Liver (tissue), 3 donors: ENCODE measurements at regions not wholly inside any gene's neighbourhood (a gene's known extent, or its start where the extent isn't known, plus 50 kb on each side); places are given as distances from the start of the nearest gene placed in this dataset.

Experiments
- ATF3 ChIP-seq: IDR thresholded peaks from 2 replicates; pipeline ENCODE4 v1.6.1; 2016; ENCODE audit warnings: antibody characterized with exemption
- CTCF ChIP-seq: fragments of 150-350 bp; IDR thresholded peaks from 2 replicates; pipeline ENCODE4 v1.5.1; 2017; ENCODE audit warnings: improper control_type of control experiment, low read depth, low read length; ENCODE audit not compliant: missing input control
- EGR1 ChIP-seq, 2 donors: IDR thresholded peaks; 2 replicates each; pipeline ENCODE4 v1.6.1; 2016 to 2018; ENCODE audit warnings: antibody characterized with exemption in 2 of 2, low read depth in 2 of 2
- FOXA1 ChIP-seq: IDR thresholded peaks from 2 replicates; pipeline ENCODE4 v1.6.1; 2016; ENCODE audit warnings: antibody characterized with exemption
- GABPA ChIP-seq, 2 donors: IDR thresholded peaks in 1 of 2; conservative IDR thresholded peaks in 1 of 2; 2 replicates each; pipeline ENCODE4 v1.6.1; 2016; ENCODE audit warnings: antibody characterized with exemption in 2 of 2, mild to moderate bottlenecking in 1 of 2, moderate library complexity in 1 of 2
- HNF4G ChIP-seq: IDR thresholded peaks from 2 replicates; pipeline ENCODE4 v1.6.1; 2016; ENCODE audit warnings: antibody characterized with exemption
- JUND ChIP-seq, 2 donors: IDR thresholded peaks; 2 replicates each; pipeline ENCODE4 v1.6.1; 2016; ENCODE audit warnings: antibody characterized with exemption in 2 of 2
- MAX ChIP-seq: IDR thresholded peaks from 2 replicates; pipeline ENCODE4 v1.6.1; 2016; ENCODE audit warnings: antibody characterized with exemption
- RAD21 ChIP-seq, 2 donors: IDR thresholded peaks; 2 replicates each; pipeline ENCODE4 v1.6.1; 2016; ENCODE audit warnings: antibody characterized with exemption in 2 of 2, mild to moderate bottlenecking in 2 of 2
- REST ChIP-seq: IDR thresholded peaks from 2 replicates; pipeline ENCODE4 v1.6.1; 2016; ENCODE audit warnings: antibody characterized with exemption, mild to moderate bottlenecking
- TAF1 ChIP-seq: conservative IDR thresholded peaks from 2 replicates; pipeline ENCODE4 v1.6.1; 2016; ENCODE audit warnings: antibody characterized with exemption, mild to moderate bottlenecking
- YY1 ChIP-seq: IDR thresholded peaks from 2 replicates; pipeline ENCODE4 v1.6.1; 2016; ENCODE audit warnings: antibody characterized with exemption, mild to moderate bottlenecking
- ZBTB33 ChIP-seq: IDR thresholded peaks from 2 replicates; pipeline ENCODE4 v1.6.1; 2016; ENCODE audit warnings: antibody characterized with exemption
- donor health status: healthy.
- donor health status: healthy.

- no peak for TF ChIP-seq ATF3
- no peak for TF ChIP-seq CTCF
- no peak for TF ChIP-seq YY1
- TF ChIP-seq FOXA1, result no peak
- no peak for TF ChIP-seq TAF1
- TF ChIP-seq EGR1 (IDR thresholded peaks at IDR 0.05; ENCODE audit: low read depth in 2 of 2), result no peak
- TF ChIP-seq HNF4G, result no peak
- TF ChIP-seq RAD21 (IDR thresholded peaks at IDR 0.05), result no peak
- no peak for TF ChIP-seq REST
- no peak for TF ChIP-seq MAX
- no peak for TF ChIP-seq GABPA (IDR thresholded peaks at IDR 0.05 in 1 of 2, conservative IDR thresholded peaks at IDR 0.05 in 1 of 2)
- no peak for TF ChIP-seq ZBTB33
- no peak for TF ChIP-seq JUND (IDR thresholded peaks at IDR 0.05)
These were observed 694.6 kb downstream of the SUCLG1 start for GRCh38 chr2:83764447-83765005.
